ENCODE measurements at regions not wholly inside any gene's neighbourhood (a gene's known extent, or its start where the extent isn't known, plus 50 kb on each side); places are given as distances from the start of the nearest gene placed in this dataset.

DNA sequence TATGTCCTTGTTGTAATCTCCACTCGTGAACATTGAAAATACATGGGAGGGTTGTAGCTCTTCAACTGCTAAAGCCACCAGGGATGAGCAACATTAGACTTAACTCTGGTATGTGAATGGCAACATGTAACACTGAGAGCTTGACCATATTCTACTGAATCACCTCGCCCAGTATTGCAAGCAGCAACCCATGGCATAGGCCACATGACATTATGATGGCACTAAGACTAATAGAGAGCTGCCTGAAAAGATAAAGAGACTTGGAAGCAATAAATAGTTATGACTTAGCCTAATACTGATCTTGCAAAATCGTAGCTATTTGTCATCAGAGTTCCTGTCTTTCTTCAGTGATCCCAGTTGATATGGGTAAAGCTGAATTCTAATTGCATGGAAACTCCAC is 108.4 kb upstream of the NREP start:
- TF ChIP-seq, protein P1, sequence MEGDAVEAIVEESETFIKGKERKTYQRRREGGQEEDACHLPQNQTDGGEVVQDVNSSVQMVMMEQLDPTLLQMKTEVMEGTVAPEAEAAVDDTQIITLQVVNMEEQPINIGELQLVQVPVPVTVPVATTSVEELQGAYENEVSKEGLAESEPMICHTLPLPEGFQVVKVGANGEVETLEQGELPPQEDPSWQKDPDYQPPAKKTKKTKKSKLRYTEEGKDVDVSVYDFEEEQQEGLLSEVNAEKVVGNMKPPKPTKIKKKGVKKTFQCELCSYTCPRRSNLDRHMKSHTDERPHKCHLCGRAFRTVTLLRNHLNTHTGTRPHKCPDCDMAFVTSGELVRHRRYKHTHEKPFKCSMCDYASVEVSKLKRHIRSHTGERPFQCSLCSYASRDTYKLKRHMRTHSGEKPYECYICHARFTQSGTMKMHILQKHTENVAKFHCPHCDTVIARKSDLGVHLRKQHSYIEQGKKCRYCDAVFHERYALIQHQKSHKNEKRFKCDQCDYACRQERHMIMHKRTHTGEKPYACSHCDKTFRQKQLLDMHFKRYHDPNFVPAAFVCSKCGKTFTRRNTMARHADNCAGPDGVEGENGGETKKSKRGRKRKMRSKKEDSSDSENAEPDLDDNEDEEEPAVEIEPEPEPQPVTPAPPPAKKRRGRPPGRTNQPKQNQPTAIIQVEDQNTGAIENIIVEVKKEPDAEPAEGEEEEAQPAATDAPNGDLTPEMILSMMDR (IDR thresholded peaks at IDR 0.05): no peak
- TF ChIP-seq POLR2A (IDR thresholded peaks at IDR 0.05): no peak
